ENCODE measurements at regions not wholly inside any gene's neighbourhood (a gene's known extent, or its start where the extent isn't known, plus 50 kb on each side); places are given as distances from the start of the nearest gene placed in this dataset.

DNA sequence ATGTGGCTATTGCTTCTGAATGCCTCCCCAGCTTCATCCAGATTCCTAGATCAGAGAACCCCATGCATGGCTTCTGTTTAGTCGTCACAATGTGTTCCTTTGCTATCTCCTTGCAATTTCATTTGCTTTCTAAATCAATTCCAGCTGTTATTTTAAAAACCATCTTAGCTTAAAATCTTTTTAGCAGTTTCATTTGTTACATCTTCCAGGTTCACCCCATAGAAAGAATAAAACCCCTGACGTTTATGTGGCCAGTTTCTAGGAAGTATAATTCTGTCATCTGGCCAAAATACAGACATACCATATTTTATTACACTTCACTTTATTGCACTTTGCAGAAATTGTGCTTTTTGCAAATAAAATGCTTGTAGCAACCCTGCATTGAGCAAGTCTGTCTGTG, 278.4 kb downstream of the PTPRC start:
- TF ChIP-seq CTCF (IDR thresholded peaks at IDR 0.05) (no peak), POLR2AphosphoS5 (IDR thresholded peaks at IDR 0.05; ENCODE audit: low read depth, low read length) (no peak), SIN3A (IDR thresholded peaks at IDR 0.05; ENCODE audit: borderline replicate concordance, insufficient read depth, low read depth, low read length) (no peak)
